Endothelial cell of umbilical vein (primary cell): ENCODE measurements at regions not wholly inside any gene's neighbourhood (a gene's known extent, or its start where the extent isn't known, plus 50 kb on each side); places are given as distances from the start of the nearest gene placed in this dataset.
A peak's percentile ranks its signal among the peaks of the same experiment; 100 is the strongest.

Experiments used
- BruUV-seq: library from RNA; stranded (reverse); fragments of 400-500 nt; replicated peaks from 2 replicates; lab custom pipeline; 2021; lab: Mats Ljungman, UMichigan
- CTCF ChIA-PET: fragments of 300-600, 350-600 bp; sonication (Branson Sonifier 250); formaldehyde crosslinking; loops from one replicate; lab custom pipeline; 2021; ENCODE audit warnings: antibody characterized with exemption, inconsistent platforms; lab: Charles Lee
- POLR2A ChIA-PET: fragments of 300-600, 350-600 bp; sonication (Branson Sonifier 250); formaldehyde crosslinking; loops from one replicate; lab custom pipeline; 2021; ENCODE audit warnings: antibody characterized with exemption, inconsistent platforms; lab: Charles Lee
- DNase-seq: peaks from one replicate; pipeline ENCODE4 v3.0.0-alpha.2; 2011; ENCODE audit warnings: low read depth, low spot score
- FAIRE-seq: peaks from 2 replicates; lab custom pipeline; 2011; peaks lifted over from hg19 to GRCh38; lab: Jason Lieb, UNC
- H2AFZ ChIP-seq: 2 replicates; pipeline ENCODE4 v1.6.0; 2012; ENCODE audit warnings: low read depth, low read length, control low read depth, inconsistent platforms
- H3K27ac ChIP-seq: 2 replicates; pipeline ENCODE4 v1.5.1; 2011; ENCODE audit warnings: low read depth, mild to moderate bottlenecking, control low read depth, low read length, moderate library complexity; ENCODE audit not compliant: insufficient read depth
- H3K27me3 ChIP-seq, 2 experiments: 2 replicates each; pipeline versions ENCODE4 v1.6.0 to v1.6.1; 2011; ENCODE audit warnings: low read length in 2 of 2, mixed read lengths in 1 of 2; ENCODE audit not compliant: control insufficient read depth in 2 of 2, insufficient read depth in 2 of 2
- H3K36me3 ChIP-seq, 2 experiments: 2 replicates in 1 of 2; 3 replicates in 1 of 2; pipeline ENCODE4 v1.5.1; 2011; ENCODE audit warnings: low read length in 2 of 2, mild to moderate bottlenecking in 1 of 2, moderate library complexity in 1 of 2; ENCODE audit not compliant: control insufficient read depth in 2 of 2, insufficient read depth in 2 of 2; ENCODE audit errors: extremely low read depth in 1 of 2
- H3K4me1 ChIP-seq: 3 replicates; pipeline ENCODE4 v1.5.1; 2011; ENCODE audit warnings: mild to moderate bottlenecking, low read length; ENCODE audit not compliant: control insufficient read depth, insufficient read depth; ENCODE audit errors: extremely low read depth
- H3K4me2 ChIP-seq: 2 replicates; pipeline ENCODE4 v1.6.1; 2011; ENCODE audit warnings: low read length, control low read depth, mixed read lengths; ENCODE audit not compliant: insufficient read depth
- H3K4me3 ChIP-seq, 3 experiments: fragments of 200-600 bp in 1 of 3; sonication (generic), shearing (Covaris generic) in 1 of 3; replicated peaks in 1 of 3; 2 replicates each; pipeline ENCODE4 v1.5.1; 2011 to 2016; ENCODE audit warnings: control low read depth in 3 of 3, low read length in 3 of 3, mild to moderate bottlenecking in 2 of 3, inconsistent platforms in 1 of 3, low read depth in 1 of 3, moderate library complexity in 1 of 3; ENCODE audit not compliant: insufficient read depth in 1 of 3
- H3K79me2 ChIP-seq: 2 replicates; pipeline ENCODE4 v1.6.0; 2012; ENCODE audit warnings: low read length, inconsistent platforms; ENCODE audit not compliant: control insufficient read depth, insufficient read depth
- H3K9ac ChIP-seq: replicated peaks from 2 replicates; pipeline ENCODE3; 2011; ENCODE audit warnings: low read length, control low read depth; ENCODE audit not compliant: insufficient read depth; ENCODE audit errors: extremely low read depth
- H3K9me1 ChIP-seq: replicated peaks from 3 replicates; pipeline ENCODE4 v1.6.0; 2011; ENCODE audit warnings: mild to moderate bottlenecking, low read length; ENCODE audit not compliant: control insufficient read depth, insufficient read depth; ENCODE audit errors: extremely low read depth
- H3K9me3 ChIP-seq: replicated peaks from 2 replicates; pipeline ENCODE4 v1.5.1; 2012; ENCODE audit warnings: low read length, inconsistent platforms; ENCODE audit not compliant: control insufficient read depth, insufficient read depth
- H4K20me1 ChIP-seq: replicated peaks from 2 replicates; pipeline ENCODE3; 2011; ENCODE audit warnings: mild to moderate bottlenecking, low read length; ENCODE audit not compliant: control insufficient read depth, insufficient read depth; ENCODE audit errors: extremely low read depth
- CTCF ChIP-seq, 2 donors: IDR thresholded peaks; 1 replicate in 1 of 2; 2 replicates in 1 of 2; pipeline ENCODE4 v1.5.1; 2011; ENCODE audit warnings: low read length in 2 of 2, mild to moderate bottlenecking in 2 of 2, moderate library complexity in 2 of 2, control low read depth in 1 of 2, inconsistent platforms in 1 of 2, low read depth in 1 of 2; ENCODE audit not compliant: insufficient read depth in 1 of 2; ENCODE audit errors: extremely low read depth in 1 of 2
- EZH2 ChIP-seq: IDR thresholded peaks from 2 replicates; pipeline ENCODE4 v1.6.1; 2012; ENCODE audit warnings: borderline replicate concordance, low read depth, mild to moderate bottlenecking, moderate library complexity, low read length, inconsistent platforms; ENCODE audit not compliant: severe bottlenecking
- FOS ChIP-seq: IDR thresholded peaks from 2 replicates; pipeline ENCODE4 v1.6.1; 2011; ENCODE audit warnings: mild to moderate bottlenecking, low read length, moderate library complexity, borderline replicate concordance; ENCODE audit not compliant: insufficient read depth
- GATA2 ChIP-seq: IDR thresholded peaks from 2 replicates; pipeline ENCODE4 v1.7.0; 2011; ENCODE audit warnings: low read depth, mild to moderate bottlenecking, moderate library complexity, mixed read lengths, low read length; ENCODE audit not compliant: insufficient read length, insufficient read depth
- JUN ChIP-seq: IDR thresholded peaks from 2 replicates; pipeline ENCODE4 v1.6.1; 2011; ENCODE audit warnings: borderline replicate concordance, low read depth; ENCODE audit not compliant: insufficient read length, insufficient read depth
- MAX ChIP-seq: IDR thresholded peaks from 2 replicates; pipeline ENCODE4 v1.6.1; 2011; ENCODE audit not compliant: insufficient read depth, insufficient read length
- MYC ChIP-seq: IDR thresholded peaks from one replicate; pipeline ENCODE4 v1.6.1; 2011; ENCODE audit warnings: mild to moderate bottlenecking, low read depth, low read length
- POLR2A ChIP-seq: IDR thresholded peaks from 2 replicates; pipeline ENCODE4 v1.6.1; 2012; ENCODE audit warnings: low read depth, mild to moderate bottlenecking, control low read depth, low read length
- POLR2AphosphoS5 ChIP-seq: IDR thresholded peaks from 2 replicates; pipeline ENCODE4 v1.6.1; 2012; ENCODE audit warnings: low read depth, mild to moderate bottlenecking, control low read depth, low read length, moderate library complexity; ENCODE audit not compliant: insufficient read depth
- dilution Hi-C: fragments of 300-500 bp; cut with MboI; formaldehyde crosslinking; loops from one replicate; pipeline ENCODE4 v1.15.0; 2019; ENCODE audit warnings: low sequenced_read_pairs; ENCODE audit not compliant: extremely low pct_ligation_motif_present
- intact Hi-C: fragments of 100-400 bp; cut with micrococcal nuclease; formaldehyde crosslinking; loops from one replicate; pipeline ENCODE4 v1.10.0; 2022

GRCh38 chr5:40080191-40080590, 599.5 kb upstream of the PTGER4 start:
- no TSS peak for BruUV-seq
- intact Hi-C loops = no loop called here

More at GRCh38 chr5:40080191-40080590, 599.5 kb upstream of the PTGER4 start:
- Histone ChIP-seq H2AFZ (no peak overlapping the region), H3K4me2 (no peak overlapping the region), H3K9me1 (no peaks in the 10 kb centered on the region), H3K27me3 (no peaks in the 10 kb centered on the region), H3K36me3 (no peaks in the 10 kb centered on the region), H3K4me1 (peaks cover 5% of the 10 kb centered on the region), H3K9ac (no peak overlapping the region), H3K4me3 (no peak overlapping the region), H3K9me3 (no peaks in the 10 kb centered on the region), H3K79me2 (no peaks in the 10 kb centered on the region), H4K20me1 (no peaks in the 10 kb centered on the region), H3K27ac (no peak overlapping the region)
- CTCF ChIA-PET = interaction anchor here (1.1 kb wide), 1 partner anchor 27 kb away, joined by 3 read pairs; no protein-coding TSS in a partner anchor
- DNase-seq = peak; percentile 63
- no peak for FAIRE-seq
- dilution Hi-C loops = no loop called here
- POLR2A ChIA-PET = no interaction called here
- TF ChIP-seq MYC (no peak), JUN (no peak), MAX (no peak), EZH2 (no peak), POLR2AphosphoS5 (no peak), POLR2A (no peak), CTCF (IDR thresholded peaks at IDR 0.05; ENCODE audit: extremely low read depth in 1 of 2, insufficient read depth in 1 of 2, low read depth in 1 of 2, low read length in 2 of 2) (no peak), FOS (no peak), GATA2 (no peak)
